ENCODE measurements at regions not wholly inside any gene's neighbourhood (a gene's known extent, or its start where the extent isn't known, plus 50 kb on each side); places are given as distances from the start of the nearest gene placed in this dataset.

GRCh38 chr15:62643572-62643971 is 399.0 kb upstream of the TPM1 start:
- no peak for DNase-seq (ENCODE audit: low spot score)
- Histone ChIP-seq H3K27ac (ENCODE audit: low read depth in 1 of 2, low read length in 2 of 2) (no peak overlapping the region), H3K27me3 (ENCODE audit: control insufficient read depth in 4 of 4, insufficient read depth in 4 of 4, low read length in 3 of 4) (no peaks in the 10 kb centered on the region), H3K4me1 (ENCODE audit: control insufficient read depth in 4 of 4, insufficient read depth in 4 of 4, low read length in 3 of 4) (no peaks in the 10 kb centered on the region), H3K36me3 (ENCODE audit: control insufficient read depth in 4 of 4, insufficient read depth in 3 of 4, low read depth in 1 of 4, low read length in 3 of 4) (no peaks in the 10 kb centered on the region), H3K9ac (ENCODE audit: low read depth in 1 of 2, low read length in 2 of 2) (no peak overlapping the region), H3K9me3 (ENCODE audit: control insufficient read depth in 4 of 4, low read length in 3 of 4) (no peaks in the 10 kb centered on the region), H3K4me3 (ENCODE audit: low read depth in 1 of 3, low read length in 3 of 3) (no peak overlapping the region)
- 96% methylated on average over 4 of the region's 4 CpGs for WGBS
- TF ChIP-seq HNF4A (conservative IDR thresholded peaks at IDR 0.05) (no peak), ATF3 (IDR thresholded peaks at IDR 0.05) (no peak), REST (IDR thresholded peaks at IDR 0.05) (no peak)
- TF ChIP-seq, protein P1, sequence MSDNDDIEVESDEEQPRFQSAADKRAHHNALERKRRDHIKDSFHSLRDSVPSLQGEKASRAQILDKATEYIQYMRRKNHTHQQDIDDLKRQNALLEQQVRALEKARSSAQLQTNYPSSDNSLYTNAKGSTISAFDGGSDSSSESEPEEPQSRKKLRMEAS (IDR thresholded peaks at IDR 0.05), result no peak

GRCh38 chr15:62644216-62644888 is 398.2 kb upstream of the TPM1 start:
- 95% methylated on average over 7 of the region's 7 CpGs for WGBS
- H3K27me3 ChIP-seq (ENCODE audit: control insufficient read depth in 4 of 4, insufficient read depth in 4 of 4, low read length in 3 of 4), result no peaks in the 10 kb centered on the region
- H3K27ac ChIP-seq (ENCODE audit: low read depth in 1 of 2, low read length in 2 of 2), result no peak overlapping the region
- TF ChIP-seq TAF1 (conservative IDR thresholded peaks at IDR 0.05), result no peak
- no peak for TF ChIP-seq HNF4G (IDR thresholded peaks at IDR 0.05)
- no peak for TF ChIP-seq EGR1 (IDR thresholded peaks at IDR 0.05; ENCODE audit: low read depth in 2 of 2)
- no peak for TF ChIP-seq HNF4A (conservative IDR thresholded peaks at IDR 0.05)
- no peak for TF ChIP-seq FOXA2 (IDR thresholded peaks at IDR 0.05)
- no peaks in the 10 kb centered on the region for H3K36me3 ChIP-seq (ENCODE audit: control insufficient read depth in 4 of 4, insufficient read depth in 3 of 4, low read depth in 1 of 4, low read length in 3 of 4)
- H3K9me3 ChIP-seq (ENCODE audit: control insufficient read depth in 4 of 4, low read length in 3 of 4), result no peaks in the 10 kb centered on the region
- no peak for DNase-seq (ENCODE audit: low spot score)
- no peak overlapping the region for H3K9ac ChIP-seq (ENCODE audit: low read depth in 1 of 2, low read length in 2 of 2)
- no peaks in the 10 kb centered on the region for H3K4me1 ChIP-seq (ENCODE audit: control insufficient read depth in 4 of 4, insufficient read depth in 4 of 4, low read length in 3 of 4)
- no peak overlapping the region for H3K4me3 ChIP-seq (ENCODE audit: low read depth in 1 of 3, low read length in 3 of 3)

- no peaks in the 10 kb centered on the region for H3K4me1 ChIP-seq (ENCODE audit: control insufficient read depth in 4 of 4, insufficient read depth in 4 of 4, low read length in 3 of 4)
- DNase-seq (ENCODE audit: low spot score), result no peak
- WGBS, result 93% methylated on average over 15 of the region's 15 CpGs
- H3K27ac ChIP-seq (ENCODE audit: low read depth in 1 of 2, low read length in 2 of 2), result no peak overlapping the region
- no peaks in the 10 kb centered on the region for H3K36me3 ChIP-seq (ENCODE audit: control insufficient read depth in 4 of 4, insufficient read depth in 3 of 4, low read depth in 1 of 4, low read length in 3 of 4)
- H3K9ac ChIP-seq (ENCODE audit: low read depth in 1 of 2, low read length in 2 of 2), result no peak overlapping the region
- H3K27me3 ChIP-seq (ENCODE audit: control insufficient read depth in 4 of 4, insufficient read depth in 4 of 4, low read length in 3 of 4), result no peaks in the 10 kb centered on the region
- no peak overlapping the region for H3K4me3 ChIP-seq (ENCODE audit: low read depth in 1 of 3, low read length in 3 of 3)
- H3K9me3 ChIP-seq (ENCODE audit: control insufficient read depth in 4 of 4, low read length in 3 of 4), result no peaks in the 10 kb centered on the region
- TF ChIP-seq, protein P1 (IDR thresholded peaks at IDR 0.05), result no peak
- no peak for TF ChIP-seq FOXA1 (IDR thresholded peaks at IDR 0.05)
- TF ChIP-seq HNF4A (conservative IDR thresholded peaks at IDR 0.05), result no peak
- no peak for TF ChIP-seq RXRA (IDR thresholded peaks at IDR 0.05)
- no peak for TF ChIP-seq SP1 (IDR thresholded peaks at IDR 0.05)
- no peak for TF ChIP-seq NR2F2 (IDR thresholded peaks at IDR 0.05)
- no peak for TF ChIP-seq CTCF (IDR thresholded peaks at IDR 0.05; ENCODE audit: low read depth, low read length, missing input control)
- no peak for TF ChIP-seq JUND (IDR thresholded peaks at IDR 0.05)
- TF ChIP-seq GABPA (IDR thresholded peaks at IDR 0.05 in 1 of 2, conservative IDR thresholded peaks at IDR 0.05 in 1 of 2), result no peak
- no peak for TF ChIP-seq HNF4G (IDR thresholded peaks at IDR 0.05)
- no peak for TF ChIP-seq ZBTB33 (IDR thresholded peaks at IDR 0.05)
- TF ChIP-seq RAD21 (IDR thresholded peaks at IDR 0.05), result no peak
Measured at GRCh38 chr15:62644889-62645742, 397.4 kb upstream of the TPM1 start.

Measured in liver (tissue), 8 donors.